Stomach (tissue), 4 donors: ENCODE measurements at regions not wholly inside any gene's neighbourhood (a gene's known extent, or its start where the extent isn't known, plus 50 kb on each side); places are given as distances from the start of the nearest gene placed in this dataset.

Experiments
- CTCF ChIP-seq, 7 experiments: fragments of 450-650 bp in 4 of 7; fragments of 200-600 bp in 3 of 7; sonication (generic) in 3 of 7; IDR thresholded peaks; one replicate each; pipeline ENCODE4 v1.5.1; 2016 to 2019; ENCODE audit warnings: antibody characterized with exemption in 7 of 7, control low read depth in 2 of 7, mild to moderate bottlenecking in 1 of 7
- EP300 ChIP-seq: sonication (generic); formaldehyde crosslinking; IDR thresholded peaks from one replicate; pipeline ENCODE4 v1.6.1; 2017; ENCODE audit warnings: antibody characterized with exemption
- POLR2A ChIP-seq, 4 donors: fragments of 450-650 bp; IDR thresholded peaks; one replicate each; pipeline ENCODE4 v1.6.1; 2016; ENCODE audit warnings: antibody characterized with exemption in 4 of 4, control low read depth in 2 of 4, mild to moderate bottlenecking in 1 of 4, moderate library complexity in 1 of 4
- POLR2AphosphoS5 ChIP-seq, 3 donors: sonication (generic); formaldehyde crosslinking; IDR thresholded peaks; one replicate each; pipeline ENCODE4 v1.6.1; 2016; ENCODE audit warnings: antibody characterized with exemption in 3 of 3

- TF ChIP-seq EP300, result no peak
- TF ChIP-seq POLR2A (IDR thresholded peaks at IDR 0.05), result no peak
- TF ChIP-seq POLR2AphosphoS5 (IDR thresholded peaks at IDR 0.05), result no peak
- no peak for TF ChIP-seq CTCF (IDR thresholded peaks at IDR 0.05)
These were observed 124.3 kb upstream of the TRIM2 start for GRCh38 chr4:153079857-153080391.
